NCI-H82 treated with DMSO at 0.1 percent for 48 hours (cell line): ENCODE measurements at regions not wholly inside any gene's neighbourhood (a gene's known extent, or its start where the extent isn't known, plus 50 kb on each side); places are given as distances from the start of the nearest gene placed in this dataset.
"Not testable (repeated sequence)": the region's sequence is repeated elsewhere in the genome, so short reads cannot be mapped to it uniquely, and the experiment has no call there.

Experiments used
- DNase-seq: peaks from one replicate; lab custom pipeline; 2025; ENCODE audit not compliant: unreplicated experiment; lab: John Stamatoyannopoulos, UW

DNA sequence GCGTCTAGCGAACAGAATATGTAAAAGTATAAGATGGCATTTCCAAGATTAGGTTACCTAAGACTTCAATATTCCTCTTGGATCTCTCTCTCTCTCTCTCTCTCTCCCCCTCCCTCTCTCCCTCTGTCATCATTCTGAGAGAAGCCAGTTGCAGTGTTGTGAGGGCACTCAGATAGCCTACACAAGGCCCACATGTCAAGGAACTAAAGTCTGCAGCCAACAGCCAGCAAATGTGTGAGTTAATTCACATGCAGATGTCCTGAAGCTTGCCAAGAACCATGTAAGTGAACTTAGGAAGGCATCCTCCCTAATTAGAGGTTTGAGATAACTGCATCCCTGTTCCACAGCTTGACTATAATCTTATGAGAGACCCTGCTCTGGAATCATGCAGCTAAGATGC is 822.9 kb upstream of the PRR20A start:
- no peak for DNase-seq

DNA sequence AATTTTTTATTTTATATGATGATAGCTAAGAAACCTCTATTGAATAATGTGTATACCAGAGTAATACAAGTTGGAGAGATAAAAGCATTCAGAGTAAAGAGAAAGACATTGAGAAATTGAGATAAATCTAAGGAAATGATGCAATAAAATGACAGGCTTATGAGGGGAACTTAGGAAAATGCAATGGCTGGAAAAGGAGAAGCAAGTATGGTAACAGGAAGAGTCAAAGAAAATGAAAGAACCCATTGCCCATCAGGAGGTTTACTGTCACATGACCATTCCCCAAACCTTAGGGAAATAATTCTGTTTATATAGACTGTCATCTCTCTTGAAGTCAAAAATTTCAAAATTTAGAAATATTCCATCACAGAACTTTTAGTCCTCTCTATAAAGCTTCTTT is 808.0 kb upstream of the PRR20A start:
- no peak for DNase-seq

DNA sequence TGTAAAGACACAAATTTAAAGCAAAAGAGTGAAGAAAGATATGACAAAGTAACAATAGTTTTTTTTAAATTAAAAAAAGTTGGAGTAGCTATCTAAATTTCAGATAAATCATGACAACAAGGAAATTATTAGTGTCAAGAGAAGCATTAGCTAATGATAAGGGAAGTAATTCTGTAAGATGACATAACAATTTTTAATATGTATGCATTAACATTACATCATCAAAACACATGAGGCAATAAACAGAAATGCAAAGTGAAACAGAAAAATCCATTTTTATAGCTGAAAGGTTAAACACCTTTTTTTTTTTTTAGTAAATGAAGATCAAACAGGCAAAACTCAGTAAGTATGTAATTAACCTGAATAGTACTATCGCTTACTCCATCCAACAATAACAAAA is 804.9 kb upstream of the PRR20A start:
- no peak for DNase-seq

DNA sequence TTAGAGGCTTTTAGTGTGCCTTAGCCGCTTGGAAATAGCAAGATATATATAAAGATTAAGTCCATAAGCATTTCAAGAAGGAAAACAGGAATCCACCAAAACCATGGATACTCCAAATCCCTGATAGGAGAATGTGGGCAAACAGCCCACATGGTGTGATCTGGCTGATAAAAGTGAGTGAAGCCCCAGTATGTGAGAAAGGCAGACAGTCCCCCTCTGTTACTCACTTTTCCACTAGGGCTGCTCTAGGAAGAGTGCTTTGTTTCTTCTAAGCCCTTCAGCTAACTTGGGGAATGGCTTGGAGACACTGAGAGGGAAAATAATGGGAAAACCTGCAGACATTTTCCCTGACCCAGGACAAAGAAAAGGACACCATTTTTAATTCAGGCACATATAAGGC is 802.3 kb upstream of the PRR20A start:
- no peak for DNase-seq

DNA sequence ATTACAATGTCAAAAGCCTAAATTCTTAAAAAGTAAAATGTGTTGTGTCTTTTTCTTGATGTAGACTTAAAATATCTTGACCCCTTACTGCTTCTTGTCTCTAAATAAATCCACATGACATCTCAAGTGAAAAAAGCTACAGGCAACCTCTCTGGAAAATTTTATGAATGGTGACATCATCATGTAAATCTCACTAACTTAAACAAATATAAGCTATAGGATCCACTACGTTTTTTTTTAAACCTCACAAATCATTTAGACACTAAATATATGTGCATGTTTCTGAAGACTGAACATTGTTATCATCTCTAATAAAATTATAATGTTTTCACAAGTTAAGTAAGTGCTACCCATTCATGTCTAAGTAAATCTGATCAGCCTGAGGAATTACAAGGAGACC is 793.7 kb upstream of the PRR20A start:
- DNase-seq = no peak

DNA sequence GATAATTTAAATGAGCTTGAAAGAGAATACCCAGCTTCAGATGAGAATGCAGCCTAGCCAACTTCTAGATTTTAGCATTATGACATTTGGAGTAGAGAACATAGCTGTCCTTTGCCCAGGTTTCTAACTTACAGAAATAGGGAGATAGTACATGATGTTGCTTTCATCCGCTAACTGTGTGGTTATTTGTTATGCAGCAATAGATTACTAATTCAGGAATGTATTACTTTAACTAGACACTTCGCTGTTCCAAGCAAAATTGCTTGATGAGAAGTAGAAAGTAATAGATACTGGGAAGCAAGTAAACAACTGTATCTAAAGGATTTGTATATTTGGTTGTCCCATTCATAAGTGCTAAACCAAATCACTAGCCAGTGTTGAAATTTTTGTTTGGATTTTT is 790.9 kb upstream of the PRR20A start:
- DNase-seq = no peak

DNA sequence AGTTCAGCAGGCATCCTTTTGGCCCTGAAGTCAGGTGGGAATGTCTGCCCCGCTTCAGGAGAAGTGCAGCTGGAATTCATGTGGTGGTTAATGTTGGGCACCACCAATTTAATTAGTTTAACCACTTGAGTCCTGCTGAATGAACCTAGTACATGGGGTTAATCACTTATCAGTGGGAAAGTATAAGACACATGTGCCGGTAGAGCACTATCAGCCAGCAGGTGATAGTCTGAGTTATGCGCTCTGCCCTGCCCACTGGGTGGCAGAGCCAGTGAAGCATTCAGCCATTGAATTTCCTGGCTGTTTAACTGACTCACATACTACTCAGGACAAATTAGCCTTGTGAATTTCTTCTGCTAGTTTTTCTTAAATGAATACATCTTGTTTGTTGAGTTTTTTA is 789.7 kb upstream of the PRR20A start:
- no peak for DNase-seq

DNA sequence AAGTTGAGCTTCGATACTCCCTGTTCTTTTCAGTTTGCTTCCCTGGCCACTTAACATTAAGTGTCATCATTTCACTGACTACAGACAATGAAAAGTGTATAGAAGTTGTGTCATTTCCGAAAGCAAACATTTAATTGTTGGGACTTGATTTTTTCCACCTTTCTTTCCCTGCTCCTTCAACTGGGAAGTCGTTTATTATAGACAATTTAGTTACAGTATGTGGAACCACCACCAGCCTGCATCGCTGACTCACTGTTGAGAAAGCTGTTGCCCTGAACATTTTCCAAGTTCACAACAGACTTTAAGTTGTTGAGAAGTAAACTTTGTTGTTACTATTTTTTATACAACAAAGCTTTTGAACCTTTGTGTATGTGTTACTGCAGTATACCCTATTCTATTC is 788.4 kb upstream of the PRR20A start:
- no peak for DNase-seq

DNA sequence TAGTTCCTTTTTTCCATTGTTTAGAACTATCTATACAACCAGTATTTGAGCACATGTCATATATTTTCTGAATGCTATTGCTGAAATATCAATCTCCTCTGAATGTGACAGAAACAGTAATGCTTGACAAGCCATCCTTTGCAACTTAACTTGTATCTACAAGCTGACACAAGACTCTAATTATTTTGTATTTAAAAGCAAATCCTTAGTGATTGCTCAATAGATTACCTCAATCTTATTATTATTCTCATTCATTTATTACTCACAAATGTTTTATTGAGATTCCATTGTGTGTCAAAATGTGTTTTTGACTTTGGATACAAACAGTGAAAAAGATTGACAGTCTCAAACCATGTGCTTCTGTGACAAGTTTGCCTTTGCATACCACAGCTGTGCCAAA is 787.8 kb upstream of the PRR20A start:
- no peak for DNase-seq

DNA sequence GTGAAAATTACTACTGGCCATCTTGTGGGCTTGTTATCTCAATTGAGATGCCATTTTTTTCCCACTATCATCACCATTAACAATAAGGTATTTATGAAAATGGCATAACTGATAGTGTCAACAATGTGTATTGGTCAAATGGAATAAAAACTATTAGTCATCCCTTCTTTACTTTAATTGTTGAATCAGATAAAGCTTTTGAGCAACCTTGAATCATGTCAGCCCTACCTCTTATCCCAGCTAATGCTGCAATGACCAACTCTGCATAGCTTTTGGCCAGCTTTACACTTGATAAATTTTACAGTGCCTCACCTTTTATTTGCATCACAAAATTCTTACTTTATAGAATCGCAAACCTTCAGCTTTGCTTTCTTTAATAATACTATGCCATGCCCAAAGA is 784.0 kb upstream of the PRR20A start:
- DNase-seq = no peak

DNA sequence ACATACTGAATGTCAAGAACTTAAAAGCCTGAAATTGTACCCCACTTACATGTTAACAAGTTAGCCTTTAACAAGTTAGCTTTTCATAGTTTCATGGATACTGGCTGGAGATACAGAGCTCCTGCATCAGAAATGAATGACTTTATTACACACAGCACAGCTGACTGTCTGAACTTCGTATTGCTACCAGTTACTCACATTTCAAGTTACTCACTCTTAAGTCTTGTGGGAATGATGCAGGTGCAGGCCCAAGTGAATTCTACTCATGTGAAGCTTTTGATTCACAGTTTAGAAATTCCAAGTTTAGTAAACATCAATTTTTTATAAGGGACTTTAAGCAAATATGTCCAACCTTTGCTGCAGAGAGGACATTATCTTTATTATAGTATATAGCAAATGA is 762.2 kb upstream of the PRR20A start:
- no peak for DNase-seq

DNA sequence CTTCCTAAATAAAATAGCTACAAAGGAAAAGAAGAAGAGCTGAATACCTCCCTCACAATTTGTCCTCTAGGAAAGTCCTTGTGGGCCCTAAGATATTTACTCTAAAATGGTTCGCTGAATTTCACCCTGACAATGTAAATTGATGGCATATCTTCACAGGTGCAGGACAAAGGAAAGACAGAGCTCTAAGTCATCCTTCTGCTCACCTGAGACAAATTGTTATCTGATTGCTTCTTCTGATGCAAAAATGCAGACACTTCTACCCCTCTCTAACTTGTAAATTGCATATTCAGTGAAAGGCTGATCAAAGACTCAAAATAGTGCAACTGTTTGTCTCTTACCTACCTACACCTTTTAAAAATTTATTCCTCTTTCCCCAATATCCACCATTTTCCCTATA is 747.2 kb upstream of the PRR20A start:
- DNase-seq = no peak

DNA sequence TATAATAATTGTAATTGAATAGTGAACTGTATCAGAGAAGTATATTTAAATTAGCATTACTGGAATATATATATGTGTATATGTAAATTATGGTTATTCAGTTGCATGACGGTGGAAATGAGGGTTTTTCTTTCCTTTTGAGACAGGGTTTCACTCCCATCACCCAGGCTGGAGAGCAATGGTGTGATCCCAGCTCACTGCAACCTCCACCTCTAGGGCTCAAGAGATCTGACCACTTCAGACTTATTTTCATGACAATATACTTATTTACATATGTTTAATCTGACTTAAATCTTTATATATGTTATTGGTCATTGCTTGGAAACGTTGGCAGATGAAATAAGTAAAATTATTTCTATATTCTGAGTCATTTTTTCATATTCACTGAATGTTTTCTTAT is 744.4 kb upstream of the PRR20A start:
- DNase-seq = no peak

DNA sequence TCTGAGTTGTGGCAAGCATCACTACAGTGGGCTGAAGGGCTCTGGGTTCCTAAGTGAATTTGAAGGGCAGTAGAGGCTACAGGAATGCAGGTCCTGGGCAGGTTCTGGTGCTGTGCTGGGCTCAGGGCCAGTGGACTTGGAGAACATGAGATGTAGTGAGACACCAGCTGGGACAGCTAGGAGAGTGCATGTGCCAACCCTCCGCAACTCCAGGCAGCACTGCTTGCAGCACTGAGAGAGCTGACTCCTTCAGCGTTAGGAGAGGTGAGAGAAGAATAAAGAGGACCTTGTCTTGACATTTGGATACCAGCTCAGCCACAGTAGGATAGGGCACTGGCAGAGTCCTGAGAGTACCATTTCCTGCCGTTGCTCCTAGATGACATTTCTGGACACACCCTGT is 739.9 kb upstream of the PRR20A start:
- DNase-seq = no peak

DNA sequence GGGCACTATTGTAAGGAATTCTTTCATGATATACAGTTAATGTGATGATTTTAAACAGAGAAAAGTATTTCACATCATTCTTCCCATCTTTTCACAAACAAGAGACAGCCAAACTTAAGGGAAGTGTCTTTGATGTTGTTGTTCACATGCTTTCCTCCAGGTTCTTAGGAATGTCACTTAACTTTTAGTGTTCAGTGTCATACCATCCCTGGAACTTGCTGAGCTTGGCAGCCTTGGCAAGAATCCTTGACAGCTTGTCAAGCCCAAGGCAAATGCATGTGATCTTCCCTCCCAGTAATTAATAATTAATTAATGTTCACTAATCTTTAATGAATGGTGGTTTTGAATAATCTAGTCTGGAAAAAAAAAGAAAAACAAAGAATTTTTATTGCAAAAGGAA is 727.9 kb upstream of the PRR20A start:
- no peak for DNase-seq

DNA sequence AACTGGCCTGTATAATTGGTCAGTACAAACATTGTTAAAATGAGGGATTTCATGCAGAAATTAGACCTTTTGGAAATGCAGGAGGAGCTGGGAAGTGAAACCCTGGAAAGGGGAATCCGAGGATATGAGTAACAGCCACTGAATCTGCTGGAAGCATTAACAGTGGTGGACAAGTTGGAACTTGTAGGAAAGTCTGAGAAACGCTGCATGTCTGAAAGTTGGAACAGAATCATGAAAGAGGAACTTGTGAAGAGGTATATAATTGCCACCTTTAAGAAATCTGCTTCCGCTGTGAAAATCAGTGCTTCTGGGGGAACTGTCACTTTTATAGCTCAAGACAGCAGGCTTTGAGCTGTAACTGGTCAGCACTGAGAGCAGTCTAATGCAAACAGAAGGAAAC is 716.5 kb upstream of the PRR20A start:
- DNase-seq = no peak

DNA sequence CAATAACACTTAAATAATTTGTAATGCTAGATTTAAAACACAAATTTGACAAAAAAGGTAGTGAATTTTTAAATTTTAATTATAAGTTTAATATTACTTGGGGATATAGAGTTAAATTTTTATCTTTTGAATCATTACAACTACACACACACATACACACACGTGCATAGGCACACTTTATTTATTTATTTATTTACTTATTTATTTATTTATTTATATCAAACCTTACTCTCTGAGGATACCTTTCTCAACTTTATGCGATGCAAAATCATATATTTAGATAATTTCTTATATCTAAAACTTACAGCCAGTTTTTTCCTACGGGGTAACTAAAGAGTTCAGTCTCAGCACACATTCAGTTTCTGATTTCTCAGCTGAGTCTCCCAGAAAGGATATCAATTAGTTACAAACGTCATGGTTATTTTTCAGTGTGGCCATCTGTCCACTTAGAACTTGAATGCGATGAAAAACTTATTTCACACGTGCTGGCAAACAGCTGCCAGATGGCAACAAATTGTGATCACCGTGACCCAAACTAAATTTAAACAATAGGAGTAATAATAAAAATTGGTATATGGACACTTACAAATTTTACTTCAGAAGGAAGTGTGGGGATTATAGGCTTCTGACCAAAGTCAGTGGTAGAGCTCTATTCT is 683.1 kb upstream of the PRR20A start:
- DNase-seq = no peak

DNA sequence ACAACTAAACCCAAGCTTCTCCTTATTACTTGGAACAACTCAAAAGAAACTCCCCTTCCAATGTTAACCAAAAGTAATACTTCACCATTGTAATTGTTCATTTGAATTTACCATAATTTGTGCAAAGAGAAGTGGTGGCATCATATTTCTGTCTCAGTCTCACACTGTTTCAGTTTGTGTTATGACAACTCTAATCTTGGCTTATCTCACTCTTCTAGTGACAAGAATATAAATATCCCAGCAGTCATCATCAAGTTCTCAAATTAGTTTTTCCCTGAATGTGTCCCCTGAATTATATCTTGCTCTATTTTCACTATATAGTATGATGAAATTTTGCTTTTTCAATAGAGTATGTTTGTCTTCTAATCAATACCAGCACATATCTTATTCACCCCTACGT is 681.4 kb upstream of the PRR20A start:
- DNase-seq = no peak

DNA sequence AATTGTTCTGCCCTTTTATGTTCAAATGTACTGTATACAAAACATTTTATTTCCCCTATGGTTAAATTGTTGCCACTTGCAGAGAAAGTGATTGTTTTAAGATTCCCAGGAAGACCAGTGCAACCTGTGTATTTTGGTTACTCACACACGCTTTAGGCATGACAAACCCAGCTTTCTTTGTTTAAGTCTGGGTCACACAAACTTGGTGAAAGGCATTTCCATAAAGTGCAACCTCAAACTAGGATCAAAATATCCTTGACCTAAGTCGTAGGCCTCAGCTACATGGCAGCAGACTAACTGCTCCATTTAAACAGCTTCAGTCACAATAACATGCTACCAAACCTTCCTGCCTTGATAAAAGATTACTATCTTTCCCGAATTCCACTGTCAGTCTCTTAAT is 639.0 kb upstream of the PRR20A start:
- no peak for DNase-seq

DNA sequence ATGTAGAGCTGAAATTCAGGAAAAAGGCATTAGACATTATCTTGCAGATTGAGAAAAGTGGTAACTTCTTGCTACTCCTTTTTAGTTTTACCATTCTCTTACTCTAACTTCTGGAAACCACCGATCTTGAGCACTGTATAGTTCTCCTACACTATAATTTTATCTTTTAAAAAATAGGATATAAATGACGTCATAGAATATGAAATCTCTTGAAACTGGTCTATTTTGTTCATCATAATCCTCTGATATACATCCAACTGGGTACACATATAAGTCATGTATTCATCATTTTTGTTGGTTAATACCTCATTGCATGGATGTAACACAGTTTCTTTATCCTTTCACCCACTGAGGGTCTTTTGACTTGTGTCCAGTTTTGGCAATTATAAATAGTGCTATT is 629.9 kb upstream of the PRR20A start:
- no peak for DNase-seq

DNA sequence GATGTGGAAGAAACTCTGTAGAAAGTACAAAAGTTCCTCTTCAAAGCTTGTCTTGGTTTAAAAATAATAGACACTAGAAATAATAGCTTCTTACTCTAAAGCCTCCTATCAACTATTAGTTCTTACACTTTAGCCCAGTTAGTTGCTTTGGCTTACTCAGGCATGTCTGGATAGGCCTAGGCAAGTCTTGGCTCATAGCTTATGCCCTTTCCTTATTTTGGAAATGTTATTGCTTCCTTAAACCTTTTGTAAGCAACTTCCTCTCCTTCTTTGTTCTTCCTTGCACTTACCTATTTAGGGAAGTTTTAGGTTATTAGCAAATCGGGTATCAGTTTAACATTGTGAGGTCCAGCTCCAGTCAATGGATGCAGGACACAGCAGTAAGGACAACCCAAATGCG is 628.4 kb upstream of the PRR20A start:
- not testable (repeated sequence) for DNase-seq

DNA sequence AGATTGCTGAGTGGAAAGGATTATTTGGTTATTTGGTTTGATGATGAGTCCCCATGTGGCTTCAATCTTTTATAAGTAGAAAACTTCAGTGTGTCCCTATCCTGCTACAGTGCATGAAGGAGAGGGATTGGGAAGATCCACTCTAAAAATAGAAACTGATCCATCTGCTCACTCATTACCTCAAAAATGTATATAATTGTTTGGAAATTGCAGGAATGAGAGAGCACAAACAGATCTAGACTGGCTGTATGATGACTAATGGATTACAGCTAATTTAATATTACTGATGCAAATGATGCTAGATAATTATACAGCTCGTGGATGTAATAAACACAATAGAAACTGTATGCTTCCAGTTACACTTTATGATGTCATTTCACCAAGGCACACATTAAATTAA is 625.3 kb upstream of the PRR20A start:
- DNase-seq = no peak

DNA sequence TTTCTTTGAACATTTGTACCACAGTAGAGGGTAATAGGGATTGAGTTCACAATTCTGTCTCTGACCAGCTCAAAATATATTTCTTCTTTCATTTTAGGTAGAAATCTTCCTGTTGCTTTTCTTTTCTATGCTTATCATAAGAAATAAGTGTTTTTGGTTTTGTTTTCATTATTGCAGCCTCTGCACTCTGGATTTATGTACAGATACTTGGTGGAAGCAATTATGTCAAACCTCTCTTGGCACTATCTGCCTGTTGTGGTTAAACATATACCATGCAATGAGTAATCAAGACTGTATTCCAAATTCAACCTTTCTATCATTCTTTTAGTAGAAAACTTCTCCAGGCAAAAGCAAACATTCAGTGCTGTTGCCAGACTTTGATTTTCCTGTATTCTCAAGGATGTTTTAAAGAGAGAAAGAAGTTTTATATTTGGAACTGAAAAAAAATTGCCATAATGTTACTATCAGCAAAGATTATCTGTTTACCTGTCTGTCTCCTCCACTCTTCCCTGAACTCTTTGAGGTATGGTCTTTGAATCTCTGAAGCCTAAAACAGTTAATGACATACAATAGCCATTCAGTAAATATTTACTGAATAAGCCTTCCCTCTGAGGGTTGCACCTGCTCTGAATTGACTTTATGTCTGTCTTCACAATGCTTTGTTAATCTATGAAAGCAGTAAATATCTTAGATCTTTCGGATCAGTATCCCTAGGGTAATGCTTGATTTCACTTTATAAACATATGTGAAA is 612.5 kb upstream of the PRR20A start:
- DNase-seq = no peak
